Right lobe of liver (tissue), 6 donors: ENCODE measurements at regions not wholly inside any gene's neighbourhood (a gene's known extent, or its start where the extent isn't known, plus 50 kb on each side); places are given as distances from the start of the nearest gene placed in this dataset.

ENCODE experiments used
- ATAC-seq, 4 donors: fragments of 200-7000 bp; cut with Tn5 transposase; one replicate each; pipeline ENCODE4 v1.9.1; 2020; ENCODE audit warnings: mild to moderate bottlenecking in 4 of 4, moderate library complexity in 4 of 4
- DNase-seq, 3 donors: peaks; one replicate each; pipeline ENCODE4 v3.0.0-alpha.2; 2020
- H3K27ac ChIP-seq, 3 donors: fragments of 200-600 bp; one replicate each; pipeline ENCODE4 v1.8.0; 2022
- H3K27me3 ChIP-seq, 2 donors: fragments of 200-600 bp; one replicate each; pipeline ENCODE4 v1.8.0; 2022
- H3K36me3 ChIP-seq, 4 donors: fragments of 200-600 bp; sonication (generic) in 1 of 4; one replicate each; pipeline versions ENCODE4 v1.5.1 to v1.8.0; 2017 to 2022; ENCODE audit warnings: control low read depth in 1 of 4
- H3K4me1 ChIP-seq, 4 donors: fragments of 200-600 bp; sonication (generic) in 1 of 4; one replicate each; pipeline versions ENCODE4 v1.5.1 to v1.8.0; 2017 to 2022; ENCODE audit warnings: control low read depth in 1 of 4
- H3K4me3 ChIP-seq, 3 donors: fragments of 200-600 bp; one replicate each; pipeline ENCODE4 v1.8.0; 2022
- H3K9me3 ChIP-seq, 4 donors: fragments of 200-600 bp; sonication (generic) in 1 of 4; one replicate each; pipeline versions ENCODE4 v1.5.1 to v1.8.0; 2017 to 2022; ENCODE audit warnings: control low read depth in 1 of 4
- POLR2A ChIP-seq: fragments of 450-650 bp; IDR thresholded peaks from one replicate; pipeline ENCODE4 v1.6.1; 2017; ENCODE audit warnings: antibody characterized with exemption, mild to moderate bottlenecking
- WGBS: methylation state at CpG from one replicate; pipeline ENCODE4 v1.1.6; 2018; ENCODE audit warnings: low coverage, low lambda C conversion rate; ENCODE audit not compliant: insufficient coverage; ENCODE audit errors: missing lambda C conversion rate; 5-methylcytosine and 5-hydroxymethylcytosine counted together
- intact Hi-C, 2 donors: fragments of 100-400 bp; cut with DNase I; formaldehyde crosslinking; loops; one replicate each; pipeline versions ENCODE4 v1.11.2 to v1.14.1; 2022
- TF ChIP-seq, protein P1 (sequence below), 4 donors: fragments of 200-600 bp in 3 of 4; fragments of 450-650 bp in 1 of 4; IDR thresholded peaks; one replicate each; pipeline versions ENCODE4 v1.5.1 to v1.8.0; 2016 to 2022; ENCODE audit warnings: antibody characterized with exemption in 4 of 4, mild to moderate bottlenecking in 2 of 4
- donor health status: DM: no; HTN: yes; CAD: no.
- donor health status: DM: no; HTN: no; CAD: no.
- donor health status: DM: no; HTN: no; CAD: no.
- donor health status: DM: no; HTN: yes; CAD: no.
- donor health status: DM: no; HTN: yes; CAD: no.

DNA sequence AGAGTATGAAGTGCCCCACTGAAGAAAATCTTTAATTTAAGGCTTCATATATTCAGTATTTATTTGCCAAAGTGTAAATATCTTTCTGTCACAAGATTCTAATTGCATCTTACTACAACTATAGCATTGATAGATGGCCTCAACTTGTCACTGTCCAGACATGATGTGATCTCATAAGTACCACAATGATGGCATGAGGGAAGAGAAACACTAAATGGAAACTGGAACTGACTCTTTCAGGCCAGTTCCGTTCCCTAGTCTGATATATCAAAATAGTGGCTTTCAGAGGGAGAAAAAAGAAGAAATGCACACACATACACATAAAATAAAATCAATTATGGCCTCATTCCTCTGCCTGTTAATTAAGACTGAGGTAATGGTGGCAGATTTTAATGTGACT, 615.7 kb downstream of the TBL1XR1 start:
- intact Hi-C loops: no loop called here
- 57% methylated on average over 1 of the region's 1 CpG for WGBS
- DNase-seq: no peak
- no peaks in the 10 kb centered on the region for H3K4me1 ChIP-seq
- no peak overlapping the region for H3K4me3 ChIP-seq
- H3K27me3 ChIP-seq: no peaks in the 10 kb centered on the region
- no peak overlapping the region for H3K27ac ChIP-seq
- no peaks in the 10 kb centered on the region for H3K36me3 ChIP-seq
- ATAC-seq: no peak
- TF ChIP-seq, protein P1, sequence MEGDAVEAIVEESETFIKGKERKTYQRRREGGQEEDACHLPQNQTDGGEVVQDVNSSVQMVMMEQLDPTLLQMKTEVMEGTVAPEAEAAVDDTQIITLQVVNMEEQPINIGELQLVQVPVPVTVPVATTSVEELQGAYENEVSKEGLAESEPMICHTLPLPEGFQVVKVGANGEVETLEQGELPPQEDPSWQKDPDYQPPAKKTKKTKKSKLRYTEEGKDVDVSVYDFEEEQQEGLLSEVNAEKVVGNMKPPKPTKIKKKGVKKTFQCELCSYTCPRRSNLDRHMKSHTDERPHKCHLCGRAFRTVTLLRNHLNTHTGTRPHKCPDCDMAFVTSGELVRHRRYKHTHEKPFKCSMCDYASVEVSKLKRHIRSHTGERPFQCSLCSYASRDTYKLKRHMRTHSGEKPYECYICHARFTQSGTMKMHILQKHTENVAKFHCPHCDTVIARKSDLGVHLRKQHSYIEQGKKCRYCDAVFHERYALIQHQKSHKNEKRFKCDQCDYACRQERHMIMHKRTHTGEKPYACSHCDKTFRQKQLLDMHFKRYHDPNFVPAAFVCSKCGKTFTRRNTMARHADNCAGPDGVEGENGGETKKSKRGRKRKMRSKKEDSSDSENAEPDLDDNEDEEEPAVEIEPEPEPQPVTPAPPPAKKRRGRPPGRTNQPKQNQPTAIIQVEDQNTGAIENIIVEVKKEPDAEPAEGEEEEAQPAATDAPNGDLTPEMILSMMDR (IDR thresholded peaks at IDR 0.05): no peak
- no peak for TF ChIP-seq POLR2A
- no peaks in the 10 kb centered on the region for H3K9me3 ChIP-seq

DNA sequence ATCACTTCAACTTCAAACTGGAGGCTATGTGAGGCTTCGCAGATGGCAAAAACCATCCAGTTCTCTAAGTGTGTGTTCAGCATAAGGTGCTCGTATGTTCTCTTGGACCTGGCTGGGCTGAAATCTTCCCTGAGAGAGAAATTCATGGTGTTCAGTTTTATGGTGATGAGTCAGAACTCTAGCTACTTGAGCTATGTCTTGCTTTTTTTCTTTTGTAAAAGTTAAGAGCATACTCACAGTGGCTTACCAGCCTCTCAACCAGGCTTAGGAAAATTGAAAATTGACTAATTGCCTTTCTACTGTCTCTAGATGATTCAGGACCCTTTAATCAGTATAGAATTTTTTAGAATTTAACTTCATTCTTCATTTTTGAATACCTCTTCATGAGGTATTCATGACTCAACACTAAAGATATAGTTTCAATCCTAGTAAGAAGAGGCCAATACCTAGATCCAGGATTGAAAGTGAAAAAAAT, 617.5 kb downstream of the TBL1XR1 start:
- WGBS: 40% methylated on average over 1 of the region's 2 CpGs
- no peak overlapping the region for H3K27ac ChIP-seq
- H3K27me3 ChIP-seq: no peaks in the 10 kb centered on the region
- H3K9me3 ChIP-seq: no peaks in the 10 kb centered on the region
- intact Hi-C loops: no loop called here
- no peaks in the 10 kb centered on the region for H3K4me1 ChIP-seq
- no peak for TF ChIP-seq POLR2A
- TF ChIP-seq, protein P1 (IDR thresholded peaks at IDR 0.05): no peak
- H3K36me3 ChIP-seq: no peaks in the 10 kb centered on the region
- no peak for ATAC-seq
- no peak for DNase-seq
- H3K4me3 ChIP-seq: no peak overlapping the region

DNA sequence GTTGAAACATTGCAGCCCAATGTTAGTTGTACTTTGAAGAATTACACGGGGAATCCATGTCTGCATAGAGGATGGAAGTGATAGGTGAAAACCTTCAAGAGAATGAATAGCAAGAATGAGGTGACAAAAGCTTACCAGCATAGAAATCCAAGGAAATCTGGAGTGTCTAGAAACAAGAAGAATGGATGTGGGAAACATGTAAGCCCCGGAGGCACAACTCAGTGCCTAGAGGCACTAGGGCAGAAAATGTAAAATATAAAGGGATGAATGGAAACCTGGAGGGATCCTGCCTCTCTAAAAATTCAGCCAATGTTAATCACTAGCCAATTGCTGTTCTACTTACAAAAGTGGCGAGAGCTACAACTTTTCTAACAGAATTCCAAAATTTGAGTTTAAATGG, 619.0 kb downstream of the TBL1XR1 start:
- 51% methylated on average over 3 of the region's 3 CpGs for WGBS
- intact Hi-C loops: no loop called here
- no peaks in the 10 kb centered on the region for H3K4me1 ChIP-seq
- no peak overlapping the region for H3K27ac ChIP-seq
- TF ChIP-seq POLR2A: no peak
- TF ChIP-seq, protein P1 (IDR thresholded peaks at IDR 0.05): no peak
- DNase-seq: no peak
- H3K36me3 ChIP-seq: no peaks in the 10 kb centered on the region
- H3K27me3 ChIP-seq: no peaks in the 10 kb centered on the region
- no peak for ATAC-seq
- H3K4me3 ChIP-seq: no peak overlapping the region
- H3K9me3 ChIP-seq: no peaks in the 10 kb centered on the region

DNA sequence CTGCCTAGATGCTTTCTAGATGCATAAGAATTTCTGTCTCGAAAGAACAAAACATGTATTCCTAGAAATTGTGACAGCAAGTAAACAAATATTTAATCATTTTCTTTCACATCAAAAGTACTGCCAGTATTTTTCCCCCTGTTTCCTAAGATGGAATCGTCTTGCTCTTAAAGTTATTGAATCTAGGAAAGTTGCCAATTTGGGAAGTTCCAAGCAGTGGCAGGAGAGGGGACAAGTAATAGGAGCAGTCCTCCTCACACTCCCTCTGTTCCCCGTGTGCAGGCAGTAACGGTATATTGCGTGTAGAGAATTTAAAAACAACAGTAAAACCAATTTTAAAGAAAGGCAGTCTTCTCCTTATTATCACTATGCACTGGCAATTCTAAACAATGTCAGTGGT, 619.8 kb downstream of the TBL1XR1 start:
- H3K9me3 ChIP-seq: no peaks in the 10 kb centered on the region
- ATAC-seq: no peak
- WGBS: 57% methylated on average over 5 of the region's 5 CpGs
- no peak for DNase-seq
- H3K4me1 ChIP-seq: no peaks in the 10 kb centered on the region
- no peak for TF ChIP-seq POLR2A
- TF ChIP-seq, protein P1 (IDR thresholded peaks at IDR 0.05): no peak
- intact Hi-C loops: no loop called here
- no peaks in the 10 kb centered on the region for H3K27me3 ChIP-seq
- H3K36me3 ChIP-seq: no peaks in the 10 kb centered on the region
- no peak overlapping the region for H3K27ac ChIP-seq
- no peak overlapping the region for H3K4me3 ChIP-seq

DNA sequence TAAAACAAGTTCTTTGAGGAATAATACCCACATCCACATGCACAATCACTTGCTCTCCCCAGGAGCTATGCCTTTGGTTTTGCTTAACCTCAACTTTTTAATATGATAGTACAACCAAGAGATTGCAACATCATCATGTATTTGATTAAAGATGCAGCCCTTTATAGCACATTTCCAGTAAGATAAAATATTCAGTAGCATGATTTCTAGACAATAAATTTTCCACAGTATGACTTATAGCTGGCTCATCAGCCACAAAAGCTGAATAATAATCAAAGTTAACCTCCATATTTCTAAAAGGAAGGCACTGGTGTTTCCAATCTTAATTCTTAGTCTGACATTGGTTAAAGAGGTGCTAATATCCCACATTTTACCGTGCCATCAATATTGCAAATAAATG, 622.5 kb downstream of the TBL1XR1 start:
- 6% methylated on average over 1 of the region's 1 CpG for WGBS
- no peaks in the 10 kb centered on the region for H3K36me3 ChIP-seq
- H3K9me3 ChIP-seq: no peaks in the 10 kb centered on the region
- no peak for ATAC-seq
- H3K4me3 ChIP-seq: no peak overlapping the region
- intact Hi-C loops: no loop called here
- no peak for DNase-seq
- no peaks in the 10 kb centered on the region for H3K27me3 ChIP-seq
- H3K4me1 ChIP-seq: no peaks in the 10 kb centered on the region
- no peak overlapping the region for H3K27ac ChIP-seq
- TF ChIP-seq, protein P1 (IDR thresholded peaks at IDR 0.05): no peak
